ENCODE measurements at regions not wholly inside any gene's neighbourhood (a gene's known extent, or its start where the extent isn't known, plus 50 kb on each side); places are given as distances from the start of the nearest gene placed in this dataset.
"Not testable (repeated sequence)": the region's sequence is repeated elsewhere in the genome, so short reads cannot be mapped to it uniquely, and the experiment has no call there.

- intact Hi-C loops (cut with DNase I); DNase-seq: not testable (repeated sequence)
Observed at GRCh38 chr4:29378237-29378636, 1341.9 kb upstream of the PCDH7 start.

- intact Hi-C loops (cut with DNase I): no loop called here
Observed at GRCh38 chr4:29390921-29391320, 1329.2 kb upstream of the PCDH7 start.

GRCh38 chr4:29405116-29405515, 1315.1 kb upstream of the PCDH7 start:
- no peak for DNase-seq
- intact Hi-C loops (cut with DNase I): no loop called here

More at GRCh38 chr4:29390921-29391320, 1329.2 kb upstream of the PCDH7 start:
- DNase-seq: no peak

DNA sequence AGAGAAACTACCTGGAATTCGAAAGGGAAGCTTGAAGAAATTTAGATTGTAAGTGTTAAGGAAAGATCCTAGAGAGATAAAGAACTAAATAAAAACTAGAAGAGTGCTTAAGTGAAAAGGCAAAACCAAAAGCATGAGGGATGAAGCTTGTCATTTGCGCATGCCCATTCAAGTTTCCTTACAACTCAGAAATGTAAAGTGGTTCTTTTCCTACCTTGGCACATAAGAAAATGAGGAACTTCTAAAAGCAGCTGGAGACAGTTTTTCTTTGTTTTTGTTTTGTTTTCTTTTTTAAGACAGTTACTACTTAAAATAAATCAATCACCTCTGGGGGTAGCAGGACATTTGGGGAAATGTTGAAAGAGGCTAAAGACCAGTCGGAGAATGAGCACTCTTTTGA, 1304.4 kb upstream of the PCDH7 start:
- intact Hi-C loops (cut with DNase I): no loop called here
- no peak for DNase-seq

DNA sequence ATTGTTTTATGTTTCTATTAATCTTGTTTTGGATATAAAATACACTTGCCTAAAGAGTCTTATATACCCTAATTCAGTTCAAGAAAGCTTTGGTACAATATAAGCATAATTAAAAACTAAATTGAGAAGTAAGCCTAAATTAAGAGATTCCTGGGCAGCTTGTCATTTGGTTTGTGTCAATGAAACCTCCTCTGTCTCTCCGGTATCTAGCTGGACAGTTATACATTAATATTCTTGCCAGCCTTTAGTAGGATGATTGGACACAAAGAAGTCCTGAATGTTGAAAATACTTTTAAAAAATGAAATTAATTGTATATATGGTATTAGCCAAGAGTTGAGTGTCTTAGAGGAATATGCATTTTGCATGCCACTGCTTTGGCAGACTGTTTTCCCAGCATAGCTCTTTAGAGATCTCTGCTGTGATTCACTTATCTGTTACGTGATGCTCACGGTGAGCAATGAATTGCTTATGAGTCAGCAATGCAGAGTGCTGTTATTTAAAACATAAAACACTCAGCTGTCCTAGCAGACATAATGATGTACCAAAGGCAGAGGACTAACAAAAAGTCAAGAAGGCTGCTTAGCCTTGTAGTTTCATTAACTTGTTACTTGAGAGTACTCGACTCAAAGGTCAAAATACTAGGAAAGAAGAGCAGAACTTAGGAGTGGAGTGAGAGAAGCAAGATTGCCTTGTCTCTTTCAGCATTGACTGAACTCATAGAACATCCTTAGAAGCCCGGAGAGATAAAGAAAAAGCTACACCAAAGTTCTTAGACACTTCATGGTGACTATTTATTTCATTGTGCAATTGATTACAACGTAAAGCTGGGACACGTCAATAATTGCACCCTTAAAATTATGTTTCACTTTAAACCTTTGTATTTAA, 1296.1 kb upstream of the PCDH7 start:
- peak in 18 of 42 donors; percentile 0 to 70 (median 13) for DNase-seq

GRCh38 chr4:29453303-29453820, 1266.8 kb upstream of the PCDH7 start:
- no peak for DNase-seq
- intact Hi-C loops (cut with DNase I): no loop called here

More for the DNA sequence above, 1296.1 kb upstream of the PCDH7 start:
- intact Hi-C loops (cut with DNase I): no loop called here

DNA sequence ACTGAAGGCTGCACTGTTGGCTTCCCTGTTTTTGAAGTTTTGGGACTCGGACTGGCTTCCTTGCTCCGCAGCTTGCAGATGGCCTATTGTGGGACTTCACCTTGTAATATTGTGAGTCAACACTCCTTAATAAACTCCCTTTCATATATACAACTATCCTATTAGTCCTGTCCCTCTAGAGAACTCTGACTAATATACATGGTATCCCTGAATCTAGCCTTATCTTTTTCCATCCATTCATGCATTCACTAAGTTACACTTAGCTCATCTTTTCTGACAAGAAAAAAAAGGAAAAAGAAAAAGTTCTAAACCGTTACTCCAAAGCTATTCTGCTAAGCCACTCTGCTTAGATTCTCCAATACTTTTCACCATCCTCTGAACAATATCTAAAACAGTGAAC, 1260.2 kb upstream of the PCDH7 start:
- intact Hi-C loops (cut with DNase I): no loop called here
- DNase-seq: no peak

GRCh38 chr4:29467044-29467717, 1253.0 kb upstream of the PCDH7 start:
- DNase-seq: no peak
- intact Hi-C loops (cut with DNase I): no loop called here

Measured in head of caudate nucleus (tissue), 42 donors.